ENCODE measurements at regions not wholly inside any gene's neighbourhood (a gene's known extent, or its start where the extent isn't known, plus 50 kb on each side); places are given as distances from the start of the nearest gene placed in this dataset.
A peak's percentile ranks its signal among the peaks of the same experiment; 100 is the strongest.

DNA sequence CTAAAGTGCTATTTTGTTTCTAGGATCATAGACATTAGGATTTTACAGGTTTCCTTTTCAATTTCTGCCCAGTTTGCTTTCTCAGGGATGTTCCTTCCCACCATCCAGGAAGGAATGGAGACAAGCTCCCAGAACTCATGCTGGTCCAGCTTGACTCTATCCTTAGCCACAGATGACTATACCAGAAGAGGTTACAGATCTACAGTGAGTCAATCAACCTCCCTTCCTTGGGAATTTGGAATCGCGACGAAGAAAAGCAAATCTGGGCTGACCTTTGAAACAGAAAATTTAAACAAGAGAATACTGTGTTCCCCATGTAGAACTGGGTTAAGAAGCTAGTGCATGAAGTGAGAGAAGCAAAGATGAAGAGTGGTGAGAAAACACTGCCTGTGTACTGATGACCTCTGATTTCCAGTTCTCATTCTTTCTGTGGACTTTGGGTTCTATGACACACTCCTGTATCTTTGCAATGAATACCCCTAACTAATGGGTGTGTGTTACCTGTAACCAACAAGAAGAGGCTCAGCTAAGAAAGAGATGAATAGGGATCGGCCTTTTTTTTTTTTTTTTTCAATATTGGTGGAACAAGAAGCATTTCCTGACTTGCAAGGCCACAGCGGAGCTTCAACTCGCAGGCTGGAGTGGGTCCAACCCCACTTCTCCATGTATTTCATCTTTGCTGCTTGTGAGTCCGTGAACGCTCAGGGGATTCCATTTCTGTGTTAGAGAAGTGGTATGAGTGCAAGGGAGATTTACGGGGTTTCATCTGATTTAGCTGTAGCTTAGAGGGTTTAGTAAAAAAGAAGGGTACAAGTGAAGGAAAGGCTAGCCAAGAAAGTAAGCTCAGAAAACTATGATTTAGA is 563.9 kb upstream of the CLINT1 start:
- Histone ChIP-seq H3K4me1 (replicated peaks) (peaks cover 12% of the 10 kb centered on the region), H3K9me3 (replicated peaks) (no peaks in the 10 kb centered on the region), H3K36me3 (no peaks in the 10 kb centered on the region), H3K27me3 (replicated peaks) (no peaks in the 10 kb centered on the region), H3K4me3 (no peak overlapping the region), H3K27ac (no peak overlapping the region)
- no peak for DNase-seq (ENCODE audit: low read depth in 1 of 2, low spot score in 2 of 2)

DNA sequence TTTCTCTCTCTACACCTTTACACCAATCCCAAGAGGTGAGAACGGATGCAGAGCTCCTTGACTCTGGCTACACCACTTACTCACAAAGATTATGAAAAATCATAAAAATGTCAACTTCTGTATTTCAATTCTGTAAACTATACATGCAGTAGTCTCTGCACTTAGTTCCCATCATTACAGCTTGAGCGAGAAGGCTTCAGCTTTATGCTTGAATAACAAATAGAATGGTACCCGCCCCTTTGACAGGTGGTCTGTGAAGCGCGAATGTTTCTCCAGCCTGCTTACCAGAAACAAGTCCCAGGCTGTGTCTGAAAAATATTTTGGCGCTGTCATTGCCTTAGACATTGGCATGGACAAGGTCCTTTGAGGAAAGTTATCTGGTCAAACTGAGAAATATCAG is 562.4 kb upstream of the CLINT1 start:
- peaks cover 12% of the 10 kb centered on the region for H3K4me1 ChIP-seq (replicated peaks)

DNA sequence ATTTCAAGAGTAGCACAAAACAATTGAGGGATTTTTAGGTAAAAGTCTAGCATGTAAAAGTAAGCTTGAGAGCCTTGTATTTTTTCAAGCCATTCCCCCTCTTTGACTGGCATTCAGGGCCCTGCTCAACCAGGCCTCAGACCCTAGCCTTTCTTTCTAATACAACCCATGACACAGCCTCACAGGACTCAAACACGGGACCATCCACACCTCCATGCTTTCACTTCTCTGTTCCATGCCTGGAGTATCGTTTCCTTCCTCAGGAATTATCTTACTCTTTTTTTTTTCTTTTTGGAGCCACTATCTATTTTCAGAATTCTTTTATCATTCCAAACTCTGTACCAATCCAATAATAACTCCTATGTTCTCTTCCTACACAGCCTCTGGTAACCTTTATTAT is 560.2 kb upstream of the CLINT1 start:
- no peaks in the 10 kb centered on the region for H3K36me3 ChIP-seq
- no peak overlapping the region for H3K27ac ChIP-seq
- no peaks in the 10 kb centered on the region for H3K9me3 ChIP-seq (replicated peaks)
- DNase-seq (ENCODE audit: low read depth in 1 of 2, low spot score in 2 of 2), result no peak
- H3K4me1 ChIP-seq (replicated peaks), result peaks cover 25% of the 10 kb centered on the region
- no peaks in the 10 kb centered on the region for H3K27me3 ChIP-seq (replicated peaks)
- H3K4me3 ChIP-seq, result no peak overlapping the region

More for the DNA sequence above, 562.4 kb upstream of the CLINT1 start:
- Histone ChIP-seq H3K27ac (no peak overlapping the region), H3K9me3 (replicated peaks) (no peaks in the 10 kb centered on the region), H3K4me3 (no peak overlapping the region), H3K36me3 (no peaks in the 10 kb centered on the region), H3K27me3 (replicated peaks) (no peaks in the 10 kb centered on the region)
- no peak for DNase-seq (ENCODE audit: low read depth in 1 of 2, low spot score in 2 of 2)

DNA sequence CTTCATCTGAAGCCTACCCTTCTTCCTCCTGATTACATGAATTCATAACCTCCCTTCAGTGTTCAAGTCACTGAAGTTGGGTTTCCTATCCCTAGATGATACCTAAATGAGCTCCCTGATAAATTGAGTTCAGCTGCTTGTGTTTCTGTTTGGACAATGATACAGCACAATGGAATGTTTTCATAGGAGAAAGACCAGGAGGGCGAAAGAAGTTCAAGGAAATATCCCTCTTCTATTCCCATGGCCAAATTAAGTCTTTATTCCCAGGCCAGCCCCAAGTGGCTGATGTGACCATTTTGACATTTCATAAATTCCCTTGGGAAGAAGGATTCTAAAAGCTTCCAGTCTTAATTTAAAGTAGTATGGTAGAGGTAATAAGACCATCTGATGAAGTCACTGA is 555.8 kb upstream of the CLINT1 start:
- DNase-seq (ENCODE audit: low read depth in 1 of 2, low spot score in 2 of 2), result peak; percentile 62 to 95
- peak overlapping the region; percentile 54 for H3K27ac ChIP-seq
- H3K4me1 ChIP-seq (replicated peaks), result peaks cover 37% of the 10 kb centered on the region
- no peaks in the 10 kb centered on the region for H3K27me3 ChIP-seq (replicated peaks)
- H3K36me3 ChIP-seq, result no peaks in the 10 kb centered on the region
- H3K4me3 ChIP-seq, result no peak overlapping the region
- H3K9me3 ChIP-seq (replicated peaks), result no peaks in the 10 kb centered on the region

DNA sequence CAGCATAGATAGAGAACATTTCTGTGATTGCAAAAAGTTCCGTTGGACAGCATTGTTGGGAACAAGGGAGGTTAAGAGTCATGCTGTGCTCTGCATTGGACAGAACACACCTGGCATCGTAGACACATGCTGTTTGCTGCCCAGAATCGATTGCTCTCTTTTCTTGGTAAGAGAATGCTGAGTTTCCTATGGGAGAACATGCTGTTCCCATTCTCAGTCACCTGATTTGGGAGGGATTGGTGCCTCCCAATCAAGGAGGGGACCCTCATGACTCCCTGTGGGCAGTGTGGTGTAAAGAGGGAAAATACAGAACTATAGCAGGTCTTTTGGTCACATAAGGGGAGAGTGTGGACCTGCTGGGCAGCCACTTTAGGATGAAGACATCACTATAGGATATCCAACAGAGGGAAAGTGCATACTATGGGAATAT is 555.4 kb upstream of the CLINT1 start:
- no peak for DNase-seq (ENCODE audit: low read depth in 1 of 2, low spot score in 2 of 2)
- Histone ChIP-seq H3K27ac (peak overlapping the region; percentile 54), H3K4me3 (no peak overlapping the region), H3K4me1 (replicated peaks) (peaks cover 37% of the 10 kb centered on the region), H3K9me3 (replicated peaks) (no peaks in the 10 kb centered on the region), H3K27me3 (replicated peaks) (no peaks in the 10 kb centered on the region), H3K36me3 (no peaks in the 10 kb centered on the region)

DNA sequence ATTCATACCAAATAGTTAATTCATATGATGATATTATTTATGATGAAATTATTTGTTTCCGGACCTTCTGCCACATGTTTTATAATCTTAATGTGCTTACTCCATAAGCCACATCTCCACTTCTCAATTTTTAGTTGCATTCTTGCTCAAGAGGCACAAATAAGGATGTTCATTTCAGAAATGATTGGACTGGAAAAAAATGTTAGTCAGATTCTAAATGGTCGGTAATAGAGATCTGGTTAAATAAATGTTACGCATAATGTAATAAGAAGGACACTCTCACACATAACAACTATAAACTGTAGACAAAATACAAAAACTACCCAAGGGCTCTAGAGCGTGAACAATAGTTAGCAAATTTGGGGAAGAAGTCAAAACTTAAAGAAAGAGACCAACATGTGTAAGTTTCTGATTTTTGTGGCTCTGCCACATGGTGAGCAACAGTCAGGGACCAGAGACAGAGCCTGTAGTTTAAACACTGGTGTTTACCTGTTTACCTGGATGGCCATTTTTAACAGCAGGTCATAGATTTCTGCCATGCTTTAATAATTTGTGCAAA is 554.3 kb upstream of the CLINT1 start:
- peaks cover 37% of the 10 kb centered on the region for H3K4me1 ChIP-seq (replicated peaks)
- H3K36me3 ChIP-seq, result no peaks in the 10 kb centered on the region
- H3K27ac ChIP-seq, result no peak overlapping the region
- no peak overlapping the region for H3K4me3 ChIP-seq
- no peak for DNase-seq (ENCODE audit: low read depth in 1 of 2, low spot score in 2 of 2)
- no peaks in the 10 kb centered on the region for H3K27me3 ChIP-seq (replicated peaks)
- no peaks in the 10 kb centered on the region for H3K9me3 ChIP-seq (replicated peaks)

DNA sequence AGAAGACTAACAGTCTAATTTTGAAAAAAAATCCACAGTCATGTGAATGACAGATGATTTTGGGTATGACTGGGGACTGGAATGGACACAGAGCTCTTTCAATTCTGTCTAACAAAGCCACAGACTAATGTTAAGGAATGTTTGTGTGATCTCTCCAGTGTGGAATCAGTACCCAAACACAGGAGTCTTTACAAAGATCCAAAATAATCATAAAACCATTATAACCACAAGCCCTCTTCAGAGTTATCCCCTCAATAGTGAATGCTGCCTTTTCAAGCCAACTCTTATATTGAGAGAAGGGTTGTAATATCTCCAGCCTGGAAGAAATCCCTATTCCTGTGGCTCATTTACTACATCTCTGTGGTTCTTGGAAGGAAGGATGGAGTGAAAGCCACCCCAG is 552.0 kb upstream of the CLINT1 start:
- no peaks in the 10 kb centered on the region for H3K36me3 ChIP-seq
- H3K4me1 ChIP-seq (replicated peaks), result peaks cover 53% of the 10 kb centered on the region
- H3K9me3 ChIP-seq (replicated peaks), result no peaks in the 10 kb centered on the region
- H3K27me3 ChIP-seq (replicated peaks), result no peaks in the 10 kb centered on the region
- peak in 1 of 2 experiments; percentile 89 for DNase-seq (ENCODE audit: low read depth in 1 of 2, low spot score in 2 of 2)
- H3K4me3 ChIP-seq, result no peak overlapping the region
- H3K27ac ChIP-seq, result peak overlapping the region; percentile 36

DNA sequence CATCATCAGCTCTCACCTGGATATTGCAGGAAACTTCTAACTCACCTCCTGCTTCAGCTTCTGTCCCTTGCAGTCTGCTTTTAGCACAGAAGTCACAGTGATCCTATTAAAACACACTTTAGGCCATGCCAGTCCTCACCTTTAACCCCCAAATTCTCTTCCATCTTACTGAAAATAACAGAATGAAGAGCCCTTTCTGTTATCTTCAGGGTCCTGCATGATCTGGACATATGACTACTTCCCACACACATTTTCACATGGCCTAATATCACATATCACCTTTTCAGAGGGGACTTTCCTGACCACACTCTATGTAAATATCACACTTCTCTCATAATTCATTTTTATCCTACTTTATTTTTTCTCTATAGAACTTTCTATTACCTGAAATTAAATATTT is 550.6 kb upstream of the CLINT1 start:
- no peak overlapping the region for H3K27ac ChIP-seq
- H3K4me3 ChIP-seq, result no peak overlapping the region
- H3K4me1 ChIP-seq (replicated peaks), result peaks cover 38% of the 10 kb centered on the region
- H3K36me3 ChIP-seq, result no peaks in the 10 kb centered on the region
- H3K27me3 ChIP-seq (replicated peaks), result no peaks in the 10 kb centered on the region
- no peak for DNase-seq (ENCODE audit: low read depth in 1 of 2, low spot score in 2 of 2)
- H3K9me3 ChIP-seq (replicated peaks), result no peaks in the 10 kb centered on the region

DNA sequence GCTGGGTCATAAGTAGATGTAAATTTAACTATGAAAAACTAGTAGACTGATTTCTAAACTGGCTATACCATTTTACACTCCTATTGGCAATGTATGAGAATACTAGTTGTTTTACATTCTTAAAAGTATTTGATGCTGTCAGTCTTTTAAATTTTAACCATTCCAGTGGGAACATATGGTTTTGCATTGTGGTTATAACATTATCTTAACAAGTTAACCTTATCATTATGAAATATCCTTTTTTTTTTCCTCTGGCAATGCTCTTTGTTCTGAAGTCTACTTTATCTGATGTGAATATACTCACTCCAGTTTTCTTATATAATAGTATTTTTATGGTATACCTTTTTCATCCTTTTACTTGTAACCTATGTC is 548.9 kb upstream of the CLINT1 start:
- no peaks in the 10 kb centered on the region for H3K27me3 ChIP-seq (replicated peaks)
- no peaks in the 10 kb centered on the region for H3K36me3 ChIP-seq
- peak overlapping the region; percentile 77 for H3K27ac ChIP-seq
- H3K9me3 ChIP-seq (replicated peaks), result no peaks in the 10 kb centered on the region
- H3K4me3 ChIP-seq, result no peak overlapping the region
- no peak for DNase-seq (ENCODE audit: low read depth in 1 of 2, low spot score in 2 of 2)
- peaks cover 31% of the 10 kb centered on the region for H3K4me1 ChIP-seq (replicated peaks)

DNA sequence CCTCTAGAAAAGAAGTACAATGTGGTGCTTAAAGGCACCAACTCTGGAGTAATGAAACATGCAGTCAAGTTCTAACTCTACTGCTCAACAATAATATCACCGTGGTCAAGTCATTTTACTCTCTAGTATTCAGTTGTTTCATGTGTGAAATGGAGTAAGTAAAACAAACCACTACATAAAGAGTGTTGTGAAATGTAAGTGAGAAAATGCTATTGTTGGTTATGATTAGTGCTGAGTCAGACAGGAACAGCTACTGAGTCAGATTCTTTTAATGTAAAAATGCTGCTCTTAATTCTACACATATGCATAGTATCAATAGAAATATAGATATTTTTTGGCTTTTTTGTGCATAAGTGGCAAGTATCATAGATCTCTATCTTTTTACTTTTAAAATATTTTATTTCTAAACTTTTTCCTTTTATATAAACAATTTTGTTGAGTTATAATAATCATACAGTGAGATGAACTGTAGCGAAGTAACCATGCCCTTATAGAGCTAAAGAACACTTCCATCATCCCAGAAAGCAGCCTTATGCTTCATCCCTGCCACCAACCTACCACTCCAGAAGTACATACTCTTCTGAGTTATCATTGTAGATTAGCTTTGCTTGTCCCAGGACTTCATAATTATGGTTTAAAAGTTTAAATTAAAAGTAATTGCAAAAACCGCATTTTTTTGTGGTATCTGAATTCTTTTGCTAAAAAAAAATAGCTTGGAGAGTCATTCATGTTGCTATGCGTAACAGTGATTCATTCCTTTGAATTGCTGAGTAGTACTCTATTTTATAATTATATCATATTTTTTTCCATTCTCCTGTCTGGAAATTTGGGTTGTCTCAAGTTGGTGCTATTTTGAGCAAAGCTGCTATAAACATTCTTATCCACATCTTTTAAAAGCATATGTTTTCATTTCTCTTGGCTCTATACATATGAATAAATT is 548.2 kb upstream of the CLINT1 start:
- Histone ChIP-seq H3K9me3 (replicated peaks) (no peaks in the 10 kb centered on the region), H3K27me3 (replicated peaks) (no peaks in the 10 kb centered on the region), H3K36me3 (no peaks in the 10 kb centered on the region), H3K4me3 (no peak overlapping the region), H3K27ac (peak overlapping the region; percentile 77), H3K4me1 (replicated peaks) (peaks cover 31% of the 10 kb centered on the region)
- peak in 1 of 2 experiments; percentile 78 for DNase-seq (ENCODE audit: low read depth in 1 of 2, low spot score in 2 of 2)

DNA sequence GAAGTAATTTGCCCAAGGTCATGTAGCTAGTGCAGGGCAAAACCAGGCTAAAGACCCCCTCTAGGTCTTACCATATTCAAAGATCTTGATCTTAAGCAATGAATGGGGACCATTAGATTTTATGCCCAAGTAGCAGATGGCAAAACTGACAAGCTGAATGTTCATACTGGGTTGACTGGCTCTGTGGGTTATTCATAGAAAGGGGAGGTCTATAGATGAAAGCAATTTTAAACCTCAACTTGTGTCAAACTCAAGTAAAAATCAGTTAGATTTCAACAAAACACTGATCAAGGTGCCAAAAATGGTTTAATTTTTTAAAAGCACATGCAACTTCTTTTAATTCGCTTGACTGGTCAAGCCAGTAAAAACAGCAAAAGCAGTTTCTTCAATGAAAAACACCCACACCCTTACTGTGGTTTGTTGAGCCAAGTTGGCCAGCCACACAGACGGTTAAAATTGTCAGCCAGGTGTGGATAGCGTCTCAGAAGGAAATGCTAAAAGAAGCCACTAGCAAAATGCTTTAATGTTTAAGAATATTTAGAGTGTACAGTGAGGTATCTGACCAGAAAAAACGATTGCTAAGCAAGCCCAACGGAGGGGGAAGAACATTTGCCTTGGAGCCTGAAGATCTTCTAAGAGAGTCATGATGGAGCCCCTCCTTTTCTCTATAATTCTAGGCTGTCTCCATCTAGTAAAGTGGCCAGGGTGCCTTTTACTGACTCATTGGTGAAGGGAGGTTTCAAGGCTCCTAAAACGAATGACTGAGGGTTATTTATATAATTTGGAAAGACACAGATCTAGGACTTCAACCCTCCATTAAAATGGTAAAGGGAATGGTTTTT is 539.6 kb upstream of the CLINT1 start:
- Histone ChIP-seq H3K27ac (no peak overlapping the region), H3K9me3 (replicated peaks) (no peaks in the 10 kb centered on the region), H3K27me3 (replicated peaks) (no peaks in the 10 kb centered on the region), H3K36me3 (no peaks in the 10 kb centered on the region), H3K4me3 (no peak overlapping the region), H3K4me1 (replicated peaks) (no peaks in the 10 kb centered on the region)
- no peak for DNase-seq (ENCODE audit: low read depth in 1 of 2, low spot score in 2 of 2)

DNA sequence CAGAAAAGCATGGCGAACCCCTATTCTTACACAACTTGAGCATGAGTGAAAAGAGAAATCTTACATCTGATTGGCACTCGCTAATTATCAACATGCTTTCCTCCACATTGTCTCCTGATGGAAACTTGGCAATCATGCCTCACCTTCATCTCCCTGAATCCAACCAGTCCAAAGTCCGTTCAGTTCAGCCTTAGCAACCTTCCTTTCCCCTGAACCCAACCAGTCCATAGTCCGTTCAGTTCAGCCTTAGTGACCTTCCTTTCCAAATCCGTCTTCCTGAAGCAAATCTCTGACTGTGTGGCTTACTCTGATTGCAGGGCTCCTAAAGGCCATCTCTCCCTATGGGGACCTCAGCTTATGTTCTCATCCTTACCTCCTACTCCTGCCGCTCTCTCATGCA is 538.3 kb upstream of the CLINT1 start:
- no peaks in the 10 kb centered on the region for H3K9me3 ChIP-seq (replicated peaks)
- no peaks in the 10 kb centered on the region; the same call in 1 of the 2 replicates for H3K4me1 ChIP-seq (replicated peaks)
- no peaks in the 10 kb centered on the region for H3K27me3 ChIP-seq (replicated peaks)
- H3K27ac ChIP-seq, result no peak overlapping the region
- no peak for DNase-seq (ENCODE audit: low read depth in 1 of 2, low spot score in 2 of 2)
- H3K4me3 ChIP-seq, result no peak overlapping the region
- no peaks in the 10 kb centered on the region for H3K36me3 ChIP-seq

DNA sequence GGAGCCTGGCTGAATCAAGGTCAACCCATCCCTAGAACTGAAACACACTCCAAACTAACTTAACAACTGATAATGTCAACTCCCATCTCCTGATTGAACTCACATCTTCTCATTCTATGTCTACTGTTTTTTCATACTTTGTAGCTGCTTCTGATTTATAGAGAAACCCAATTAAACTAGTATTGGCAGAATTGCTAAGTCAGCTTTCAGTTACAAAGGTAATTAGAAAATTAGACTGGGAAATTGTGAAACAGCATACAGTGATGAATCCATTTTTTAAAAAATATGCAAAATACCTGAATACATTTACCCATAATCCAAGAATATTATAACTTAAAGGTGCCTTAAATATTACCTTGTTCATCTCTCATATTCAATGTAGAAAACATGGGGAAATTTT is 535.2 kb upstream of the CLINT1 start:
- Histone ChIP-seq H3K36me3 (no peaks in the 10 kb centered on the region), H3K27ac (no peak overlapping the region), H3K4me3 (no peak overlapping the region), H3K4me1 (replicated peaks) (peaks cover 7% of the 10 kb centered on the region; the same call in 1 of the 2 replicates), H3K27me3 (replicated peaks) (no peaks in the 10 kb centered on the region), H3K9me3 (replicated peaks) (no peaks in the 10 kb centered on the region)
- DNase-seq (ENCODE audit: low read depth in 1 of 2, low spot score in 2 of 2), result no peak

All from SJSA1 (cell line).